ENCODE measurements at regions not wholly inside any gene's neighbourhood (a gene's known extent, or its start where the extent isn't known, plus 50 kb on each side); places are given as distances from the start of the nearest gene placed in this dataset.
"Not testable (repeated sequence)": the region's sequence is repeated elsewhere in the genome, so short reads cannot be mapped to it uniquely, and the experiment has no call there.

DNA sequence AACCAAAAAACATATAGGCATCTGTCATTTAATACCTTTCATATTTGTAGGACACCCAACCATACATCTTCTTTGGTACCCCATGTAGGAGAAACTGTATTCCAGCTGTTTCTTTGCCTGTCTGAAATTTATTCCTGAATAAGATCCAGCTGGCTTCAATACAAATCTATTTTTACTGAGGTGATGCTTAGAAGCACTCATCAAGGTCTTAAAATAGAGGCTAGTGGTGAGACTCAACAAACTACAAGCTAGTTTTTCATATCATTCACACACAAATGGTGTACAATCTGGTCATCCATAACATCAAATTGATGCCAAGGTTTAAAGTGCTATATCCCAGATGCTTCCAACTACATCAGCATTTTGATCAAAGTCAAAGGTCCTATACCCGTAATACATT lies 1071.3 kb upstream of the MIR17HG start:
- Histone ChIP-seq H3K27ac (peak overlapping the region in 3 of 10 donors; percentile 25 to 41 (median 36)), H3K4me1 (peaks cover 0 to 15% (median 0%) of the 10 kb centered on the region in 9 donors), H3K36me3 (no peaks in the 10 kb centered on the region), H3K9me3 (peaks cover 0 to 17% (median 0%) of the 10 kb centered on the region in 11 donors), H3K27me3 (no peaks in the 10 kb centered on the region), H3K4me3 (no peak overlapping the region)
- TF ChIP-seq, protein P1, sequence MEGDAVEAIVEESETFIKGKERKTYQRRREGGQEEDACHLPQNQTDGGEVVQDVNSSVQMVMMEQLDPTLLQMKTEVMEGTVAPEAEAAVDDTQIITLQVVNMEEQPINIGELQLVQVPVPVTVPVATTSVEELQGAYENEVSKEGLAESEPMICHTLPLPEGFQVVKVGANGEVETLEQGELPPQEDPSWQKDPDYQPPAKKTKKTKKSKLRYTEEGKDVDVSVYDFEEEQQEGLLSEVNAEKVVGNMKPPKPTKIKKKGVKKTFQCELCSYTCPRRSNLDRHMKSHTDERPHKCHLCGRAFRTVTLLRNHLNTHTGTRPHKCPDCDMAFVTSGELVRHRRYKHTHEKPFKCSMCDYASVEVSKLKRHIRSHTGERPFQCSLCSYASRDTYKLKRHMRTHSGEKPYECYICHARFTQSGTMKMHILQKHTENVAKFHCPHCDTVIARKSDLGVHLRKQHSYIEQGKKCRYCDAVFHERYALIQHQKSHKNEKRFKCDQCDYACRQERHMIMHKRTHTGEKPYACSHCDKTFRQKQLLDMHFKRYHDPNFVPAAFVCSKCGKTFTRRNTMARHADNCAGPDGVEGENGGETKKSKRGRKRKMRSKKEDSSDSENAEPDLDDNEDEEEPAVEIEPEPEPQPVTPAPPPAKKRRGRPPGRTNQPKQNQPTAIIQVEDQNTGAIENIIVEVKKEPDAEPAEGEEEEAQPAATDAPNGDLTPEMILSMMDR (IDR thresholded peaks at IDR 0.05): no peak
- 45 to 48% methylated on average over 1 of the region's 1 CpG for WGBS, 2 donors
- ATAC-seq: peak; percentile 53 to 92 (median 70)
- intact Hi-C loops (cut with DNase I): no loop called here
- DNase-seq: no peak

DNA sequence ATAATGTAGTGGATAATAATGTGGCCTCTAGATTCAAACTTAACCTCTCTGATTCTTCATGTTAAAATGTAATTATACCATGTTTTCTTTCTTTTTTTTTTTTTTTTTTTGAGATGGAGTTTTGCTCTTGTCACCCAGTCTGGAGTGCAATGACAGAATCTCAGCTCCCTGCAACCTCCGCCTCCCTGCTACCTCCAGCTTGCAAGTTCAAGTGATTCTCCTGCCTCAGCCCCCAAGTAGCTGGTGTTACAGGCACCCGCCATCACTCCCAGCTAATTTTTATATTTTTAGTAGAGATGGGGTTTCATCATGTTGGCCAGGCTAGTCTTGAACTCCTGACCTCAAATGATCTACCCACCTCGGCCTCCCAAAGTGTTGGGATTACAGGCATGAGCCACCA lies 1069.3 kb upstream of the MIR17HG start:
- H3K27ac ChIP-seq; H3K9me3 ChIP-seq; ATAC-seq; H3K27me3 ChIP-seq; H3K4me3 ChIP-seq; DNase-seq; intact Hi-C loops (cut with DNase I); H3K36me3 ChIP-seq: not testable (repeated sequence)
- peaks cover 0 to 15% (median 0%) of the 10 kb centered on the region in 9 donors for H3K4me1 ChIP-seq
- 87 to 96% methylated on average over 3 of the region's 3 CpGs for WGBS, 2 donors

DNA sequence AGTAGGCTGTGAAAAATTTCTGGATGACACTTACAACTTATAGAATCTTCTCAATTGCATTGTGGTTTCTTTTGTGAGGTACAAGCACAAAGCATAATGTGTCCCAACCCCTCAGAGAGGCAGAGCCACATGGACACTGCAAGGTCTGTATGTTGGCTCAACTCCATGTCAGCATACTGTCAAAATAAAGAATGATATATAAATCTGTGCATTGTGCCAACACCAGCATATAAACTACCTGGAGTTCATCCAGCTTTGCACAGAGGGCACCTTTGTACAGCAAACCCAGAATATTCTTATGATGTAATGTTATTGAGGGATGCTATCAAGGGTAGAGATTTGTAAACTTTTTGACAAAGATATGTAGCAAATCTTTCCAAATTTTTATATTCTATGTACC lies 1065.8 kb upstream of the MIR17HG start:
- Histone ChIP-seq H3K27me3 (no peaks in the 10 kb centered on the region), H3K9me3 (no peaks in the 10 kb centered on the region), H3K4me1 (peaks cover 0 to 8% (median 0%) of the 10 kb centered on the region in 9 donors), H3K4me3 (no peak overlapping the region), H3K27ac (no peak overlapping the region), H3K36me3 (no peaks in the 10 kb centered on the region)
- intact Hi-C loops (cut with DNase I): no loop called here
- no peak for ATAC-seq
- TF ChIP-seq, protein P1 (IDR thresholded peaks at IDR 0.05): no peak
- no peak for DNase-seq

DNA sequence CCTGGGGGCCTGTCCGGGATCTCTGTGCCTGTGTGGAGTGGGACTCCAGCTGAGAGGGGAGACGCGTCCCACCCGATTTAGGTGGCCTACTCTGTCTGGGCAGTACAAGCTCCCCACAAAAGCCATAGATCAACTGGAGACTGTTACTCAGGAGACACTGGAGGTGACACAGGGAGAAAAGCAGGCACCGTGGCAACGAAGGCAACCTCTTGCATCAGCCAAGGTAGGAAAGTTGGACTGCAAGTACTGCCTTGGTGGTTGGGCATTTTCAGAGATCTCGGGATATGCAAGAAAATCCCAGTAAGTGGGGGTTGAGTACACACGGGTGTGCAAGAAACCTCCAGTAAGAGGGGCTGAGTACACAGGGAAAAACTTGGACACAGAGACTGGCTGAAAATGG lies 1060.0 kb upstream of the MIR17HG start:
- H3K9me3 ChIP-seq: peaks cover 0 to 4% (median 0%) of the 10 kb centered on the region in 11 donors
- H3K27me3 ChIP-seq: no peaks in the 10 kb centered on the region
- 91 to 93% methylated on average over 8 of the region's 8 CpGs for WGBS, 2 donors
- H3K27ac ChIP-seq: no peak overlapping the region
- no peak overlapping the region for H3K4me3 ChIP-seq
- TF ChIP-seq, protein P1 (IDR thresholded peaks at IDR 0.05): no peak
- no peaks in the 10 kb centered on the region for H3K36me3 ChIP-seq
- no peaks in the 10 kb centered on the region for H3K4me1 ChIP-seq
- intact Hi-C loops (cut with DNase I): no loop called here
- no peak for ATAC-seq
- no peak for DNase-seq

DNA sequence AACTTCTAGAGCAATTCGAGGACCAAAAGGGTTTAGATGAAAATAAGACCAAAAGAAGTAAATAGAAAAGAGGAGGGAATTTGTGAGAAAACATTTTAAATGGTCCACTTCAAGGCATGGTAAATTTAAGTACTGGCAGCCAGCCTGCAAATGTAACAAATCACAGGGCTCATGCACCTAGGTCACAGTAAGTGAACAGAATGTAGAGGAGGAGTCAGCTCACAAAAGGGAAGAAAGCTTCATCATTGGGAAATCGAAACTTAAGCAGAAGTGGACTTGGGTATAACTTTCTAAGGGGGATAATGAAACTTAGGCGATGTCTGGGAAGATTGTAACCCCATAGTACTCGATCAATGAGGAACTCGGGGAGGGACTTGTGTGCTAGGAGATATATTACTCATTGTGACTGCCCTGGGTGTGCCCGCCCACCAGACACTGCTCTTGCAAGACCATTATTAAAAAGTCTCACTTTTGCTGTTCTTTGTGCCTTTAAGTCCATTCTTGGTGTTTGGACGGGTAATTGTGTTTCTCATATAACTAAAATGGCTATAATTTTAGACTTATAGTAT lies 1053.6 kb upstream of the MIR17HG start:
- no peaks in the 10 kb centered on the region for H3K36me3 ChIP-seq
- WGBS, 2 donors: 81 to 91% methylated on average over 7 of the region's 7 CpGs
- no peak overlapping the region for H3K27ac ChIP-seq
- no peak overlapping the region for H3K4me3 ChIP-seq
- TF ChIP-seq, protein P1 (IDR thresholded peaks at IDR 0.05): no peak
- intact Hi-C loops (cut with DNase I): no loop called here
- DNase-seq (no peak), ATAC-seq (no peak)
- H3K9me3 ChIP-seq: peaks cover 0 to 4% (median 0%) of the 10 kb centered on the region in 11 donors
- no peaks in the 10 kb centered on the region for H3K27me3 ChIP-seq
- no peaks in the 10 kb centered on the region for H3K4me1 ChIP-seq

Measured in heart right ventricle (tissue), 16 donors.